ENCODE measurements at regions not wholly inside any gene's neighbourhood (a gene's known extent, or its start where the extent isn't known, plus 50 kb on each side); places are given as distances from the start of the nearest gene placed in this dataset.
A peak's percentile ranks its signal among the peaks of the same experiment; 100 is the strongest.

GRCh38 chr3:152960684-152961083 lies 125.8 kb downstream of the P2RY1 start:
- no peak for DNase-seq

DNA sequence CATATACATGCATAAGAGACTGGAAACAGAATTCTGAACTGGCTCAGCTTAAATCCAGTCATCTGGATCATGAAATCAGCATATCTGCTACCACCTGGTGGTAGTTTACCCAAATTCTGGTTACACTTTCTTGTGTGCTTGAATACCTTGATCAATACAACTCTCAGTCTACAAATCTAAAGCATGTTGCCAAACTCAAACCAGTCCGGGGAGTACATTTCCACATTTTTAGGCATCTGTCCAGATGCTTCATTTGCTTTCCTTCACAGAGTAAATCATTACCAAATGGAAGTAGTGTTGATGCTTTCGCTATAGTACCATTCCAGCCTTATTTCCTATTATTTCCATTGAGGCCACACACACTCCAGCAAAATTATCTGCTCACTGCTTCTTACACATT lies 126.4 kb downstream of the P2RY1 start:
- DNase-seq = no peak

GRCh38 chr3:152964911-152965609 lies 130.1 kb downstream of the P2RY1 start:
- no peak for DNase-seq

DNA sequence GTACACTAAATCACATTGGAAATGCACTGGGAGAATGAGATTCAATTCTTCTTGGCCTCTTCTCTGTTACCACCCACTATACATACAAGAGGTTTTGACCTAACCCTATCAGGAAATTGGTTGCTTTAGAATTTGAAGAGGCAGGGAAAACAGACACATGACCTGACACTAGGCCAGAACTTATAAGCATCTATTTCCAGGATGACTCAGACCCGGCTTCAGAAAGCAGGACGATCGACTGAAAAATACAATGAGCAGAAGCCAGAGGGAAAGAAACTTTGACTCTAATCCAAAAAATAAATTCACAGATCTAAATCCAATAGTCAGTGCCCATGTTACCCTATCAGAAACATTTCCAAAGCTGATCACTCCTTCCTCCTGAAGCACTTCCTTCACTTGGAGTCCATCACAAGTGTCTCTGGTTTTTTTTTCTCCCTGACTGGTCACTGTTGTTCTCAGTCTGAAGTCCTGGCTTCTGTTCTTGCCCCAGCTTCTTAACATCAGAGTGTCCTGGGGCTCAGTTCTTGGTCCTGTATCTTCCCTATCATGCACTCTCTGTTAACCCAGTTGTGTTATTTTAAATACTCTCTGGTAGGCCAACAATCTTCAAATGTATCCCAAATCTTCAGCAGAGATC lies 133.6 kb downstream of the P2RY1 start:
- no peak for DNase-seq

GRCh38 chr3:152969557-152970300 lies 134.8 kb downstream of the P2RY1 start:
- DNase-seq = no peak

- no peak for DNase-seq
These were observed 135.9 kb downstream of the P2RY1 start for GRCh38 chr3:152970851-152971250.

GRCh38 chr3:152971880-152972279 lies 136.9 kb downstream of the P2RY1 start:
- no peak for DNase-seq

GRCh38 chr3:152973575-152973974 lies 138.6 kb downstream of the P2RY1 start:
- no peak for DNase-seq

DNA sequence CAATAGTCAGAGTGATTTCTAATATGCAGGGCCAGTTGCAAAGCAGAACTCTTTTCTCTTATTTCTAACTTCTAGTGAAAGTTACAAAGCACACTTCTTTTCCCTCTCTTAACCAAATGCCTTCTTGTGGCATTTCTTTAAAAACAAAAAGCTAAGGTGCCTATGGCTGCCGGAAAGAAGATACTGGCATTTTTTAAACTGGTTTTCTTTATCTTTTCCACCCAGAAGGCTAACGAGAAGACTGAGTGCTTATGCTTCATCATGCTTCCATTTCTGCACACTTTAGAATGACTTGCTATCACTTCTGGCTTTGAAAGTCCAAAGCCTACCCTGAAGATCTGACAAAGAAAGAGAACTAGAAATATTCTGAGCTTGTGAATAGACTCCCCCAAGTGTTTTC lies 141.3 kb downstream of the P2RY1 start:
- no peak for DNase-seq

GRCh38 chr3:152977366-152977765 lies 142.4 kb downstream of the P2RY1 start:
- DNase-seq = no peak

GRCh38 chr3:152978152-152978551 lies 143.2 kb downstream of the P2RY1 start:
- DNase-seq = no peak

- no peak for DNase-seq
These were observed 162.6 kb downstream of the P2RY1 start for GRCh38 chr3:152997526-152997925.

- peak; percentile 23 for DNase-seq
These were observed 163.4 kb upstream of the RAP2B start for GRCh38 chr3:152998591-152998990.

DNA sequence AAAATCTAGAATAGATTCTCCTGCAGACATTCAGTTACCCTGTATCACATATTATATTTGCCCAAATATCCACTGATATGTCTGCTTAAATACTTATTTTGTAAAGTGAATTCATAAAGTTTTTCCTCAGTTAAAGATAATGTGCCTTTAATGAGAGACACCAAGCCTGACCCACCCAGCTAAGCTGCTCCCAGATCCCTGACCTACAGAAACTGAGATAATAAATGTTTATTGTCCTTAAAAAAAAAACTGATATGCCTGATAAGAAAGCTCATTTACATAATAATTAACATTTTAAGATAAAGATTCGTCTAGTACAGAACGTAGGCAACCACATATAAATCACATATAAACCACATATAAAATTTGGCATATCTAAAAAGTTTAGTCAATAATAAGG lies 161.7 kb upstream of the RAP2B start:
- DNase-seq = no peak

DNA sequence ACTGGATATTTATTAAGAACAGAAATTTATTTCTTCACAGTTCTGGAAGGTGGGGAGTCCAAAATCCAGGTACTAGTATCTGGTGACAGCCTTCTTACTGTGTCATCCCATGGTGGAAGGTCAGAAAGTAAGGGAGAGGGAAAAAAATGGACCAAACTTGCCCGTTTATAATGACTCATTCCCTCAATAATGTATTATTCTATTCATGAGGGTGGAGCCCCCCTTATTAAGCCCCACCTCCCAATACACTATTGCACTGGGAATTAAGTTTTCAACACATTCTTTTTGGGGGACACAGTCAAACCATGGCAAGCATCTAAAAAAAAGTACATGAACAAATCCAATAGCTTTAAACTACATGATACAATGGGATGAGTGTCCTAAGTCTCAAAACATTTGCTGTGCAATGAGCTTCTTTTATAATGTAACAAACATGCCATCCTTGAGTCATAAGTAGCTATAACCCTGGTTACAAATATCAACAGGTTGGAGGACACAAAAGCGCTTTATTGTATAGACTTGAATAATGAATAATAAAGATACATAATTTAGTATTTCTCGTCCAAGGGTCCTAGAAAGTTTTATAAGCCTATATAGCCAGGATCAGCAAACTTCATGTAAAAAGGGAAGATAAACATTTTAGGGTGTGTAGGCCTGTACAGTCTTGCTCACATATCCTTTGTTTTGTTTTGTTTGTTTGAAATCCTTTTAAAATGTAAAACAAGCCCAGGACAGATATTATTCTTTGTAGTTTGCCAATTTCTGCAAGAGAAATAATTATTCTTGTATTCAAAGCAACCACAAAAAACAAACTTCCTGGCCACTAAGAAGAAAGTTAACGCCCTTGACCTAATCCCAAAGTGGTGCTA lies 160.6 kb upstream of the RAP2B start:
- DNase-seq = no peak

DNA sequence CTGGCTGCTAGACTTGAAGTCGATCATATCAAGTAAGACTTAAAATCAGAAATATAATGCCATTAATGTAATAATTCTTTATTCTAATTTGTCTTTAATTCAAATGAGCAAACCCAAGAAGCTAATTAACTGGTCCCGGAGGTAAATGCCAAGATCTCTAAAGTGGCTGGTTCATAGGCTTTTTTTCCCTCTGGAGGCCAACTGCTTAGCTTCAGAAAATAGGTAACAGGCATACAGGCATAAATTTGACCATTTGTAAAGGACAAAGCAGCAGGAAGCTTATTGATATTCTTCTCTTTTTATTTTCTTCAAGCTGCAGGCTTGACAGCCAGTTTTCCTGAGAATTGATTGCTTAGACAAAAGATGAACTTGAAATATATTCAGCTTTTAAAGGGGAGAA lies 158.6 kb upstream of the RAP2B start:
- DNase-seq = no peak

DNA sequence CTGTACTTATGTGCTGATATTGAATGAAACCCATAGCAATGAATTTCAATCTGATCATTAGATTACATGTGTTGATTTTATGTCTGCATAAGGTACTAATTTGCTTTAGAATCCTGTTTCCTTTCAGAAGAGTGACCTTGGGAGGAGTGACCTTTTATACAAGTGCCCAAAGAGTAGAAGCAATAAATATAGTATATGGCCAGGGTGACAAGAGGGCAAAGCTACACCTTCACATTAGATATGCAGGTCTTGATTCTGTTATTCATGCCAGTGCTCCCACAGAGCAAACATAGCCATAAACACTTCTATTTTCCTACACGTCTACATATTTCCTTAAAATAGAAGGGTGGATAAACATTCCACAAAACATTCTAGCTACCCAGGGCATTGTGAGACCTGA lies 158.2 kb upstream of the RAP2B start:
- no peak for DNase-seq

DNA sequence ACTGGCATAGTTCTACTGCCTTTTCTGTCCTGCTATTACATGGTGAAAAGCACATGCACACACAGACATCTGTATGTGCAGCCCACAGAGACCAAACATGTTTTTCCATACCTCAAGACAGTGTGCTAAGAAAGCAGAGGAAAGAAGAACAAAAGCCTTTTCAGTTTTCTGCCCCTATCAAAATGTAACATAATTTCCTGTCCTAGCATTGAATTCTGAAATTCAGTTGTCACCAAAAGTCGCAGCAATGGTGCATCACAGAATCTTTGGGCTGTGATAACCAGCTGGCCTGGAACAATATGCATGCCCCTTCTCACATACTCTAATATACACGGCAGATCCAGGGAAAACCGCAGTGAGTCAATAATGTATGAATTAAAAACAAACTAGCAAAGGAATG lies 153.8 kb upstream of the RAP2B start:
- no peak for DNase-seq

DNA sequence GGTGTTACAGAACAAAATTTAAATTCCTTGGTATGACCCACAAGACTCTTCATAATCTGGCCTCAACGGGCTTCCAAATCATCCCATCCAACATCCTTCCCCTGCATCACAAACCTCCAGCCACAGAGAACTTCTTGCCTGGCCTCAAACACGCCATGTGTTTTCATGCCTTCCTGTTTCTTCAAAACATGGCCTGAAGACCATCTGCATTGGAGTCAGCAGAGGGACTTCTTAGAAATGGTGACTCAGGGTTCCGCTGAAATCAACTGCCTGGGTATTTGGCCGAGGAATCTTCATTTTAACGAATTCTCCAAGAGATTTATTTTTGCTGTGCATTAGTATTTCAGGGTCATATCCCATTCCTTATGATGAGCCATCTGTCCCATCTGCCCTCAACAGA lies 138.1 kb upstream of the RAP2B start:
- no peak for DNase-seq

DNA sequence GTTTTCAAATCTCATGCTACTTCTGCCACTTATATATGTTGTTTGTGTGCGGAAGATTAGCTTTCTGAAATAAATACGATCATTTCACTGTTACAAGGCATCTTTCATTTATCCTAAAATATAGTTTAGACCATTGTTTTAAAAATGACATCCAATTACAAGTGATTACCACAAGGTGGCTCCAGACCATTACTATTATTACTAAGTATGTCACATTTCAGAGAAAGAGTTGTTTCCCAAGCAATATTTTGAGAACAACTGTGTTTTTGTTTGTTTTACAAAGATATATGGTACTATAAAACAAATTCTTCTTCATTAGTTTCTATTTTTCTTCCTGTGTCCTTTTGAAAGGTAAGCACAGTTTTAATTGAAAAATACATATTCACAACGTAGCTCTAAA lies 136.0 kb upstream of the RAP2B start:
- DNase-seq = peak; percentile 29

DNA sequence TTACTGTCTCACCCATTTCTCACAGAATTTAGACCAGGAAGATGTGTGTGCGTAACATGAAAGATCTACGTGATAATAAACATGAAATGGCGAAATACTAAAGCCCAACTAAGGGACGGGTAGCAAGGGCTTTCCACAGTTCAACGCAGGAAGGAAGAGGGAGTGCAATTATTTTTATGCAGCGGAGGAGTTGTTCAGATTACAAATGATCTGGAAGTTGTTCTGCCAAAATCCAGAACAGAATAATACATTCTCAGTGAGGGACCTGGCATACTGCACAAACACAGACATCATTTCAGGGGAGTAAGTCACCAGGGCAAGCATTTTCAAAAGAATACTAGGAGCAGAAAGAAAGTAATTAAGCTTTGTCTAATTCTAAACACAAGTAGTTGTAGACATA lies 133.6 kb upstream of the RAP2B start:
- DNase-seq = no peak

GRCh38 chr3:153029350-153029749 lies 132.7 kb upstream of the RAP2B start:
- DNase-seq = no peak

GRCh38 chr3:153032891-153033290 lies 129.1 kb upstream of the RAP2B start:
- DNase-seq = peak; percentile 8

Data from NCI-H1417 treated with DMSO at 0.1 percent for 48 hours (cell line).